C4-2B (cell line): ENCODE measurements at regions not wholly inside any gene's neighbourhood (a gene's known extent, or its start where the extent isn't known, plus 50 kb on each side); places are given as distances from the start of the nearest gene placed in this dataset.

Experiments
- H3K27ac ChIP-seq: fragments of 450-650 bp; 2 replicates; pipeline ENCODE4 v1.5.1; 2017
- ZFX ChIP-seq: fragments of 450-650 bp; IDR thresholded peaks from 2 replicates; pipeline ENCODE4 v1.6.1; 2017
- TF ChIP-seq, protein P1 (sequence below): fragments of 450-650 bp; conservative IDR thresholded peaks from 2 replicates; pipeline ENCODE4 v1.5.1; 2017; ENCODE audit warnings: mild to moderate bottlenecking

DNA sequence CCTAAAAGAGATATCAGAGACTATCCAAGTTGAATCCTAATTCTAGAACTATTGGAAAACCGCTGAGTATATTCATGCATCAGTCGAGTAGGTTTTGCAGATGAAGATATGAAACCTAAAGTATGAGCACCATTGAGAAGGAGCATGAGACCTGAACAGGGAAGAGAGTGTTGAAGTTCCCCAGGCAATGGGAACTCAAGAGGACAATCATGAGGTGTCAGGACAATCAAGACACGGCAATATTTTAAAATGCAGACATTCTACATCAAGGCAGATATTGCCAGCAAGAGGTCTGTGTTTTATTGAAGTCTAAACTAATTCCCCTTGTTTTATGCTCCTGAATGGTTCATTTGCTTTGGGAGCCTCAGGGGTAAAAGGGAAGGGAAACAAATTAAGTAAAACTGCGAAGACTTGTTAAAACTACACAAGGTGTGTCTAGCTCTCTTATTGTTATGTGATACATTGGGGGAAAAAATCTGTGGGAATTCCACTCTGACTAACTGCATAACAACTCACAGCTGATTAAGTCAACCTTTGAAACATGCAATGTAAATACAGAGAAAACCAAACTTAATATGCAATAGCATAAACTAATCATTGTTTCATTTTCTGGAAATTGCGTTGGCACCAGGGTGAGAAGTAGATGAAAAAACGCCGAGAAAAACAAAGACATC, 347.9 kb upstream of the ADGRL2 start:
- TF ChIP-seq ZFX, result no peak
- TF ChIP-seq, protein P1, sequence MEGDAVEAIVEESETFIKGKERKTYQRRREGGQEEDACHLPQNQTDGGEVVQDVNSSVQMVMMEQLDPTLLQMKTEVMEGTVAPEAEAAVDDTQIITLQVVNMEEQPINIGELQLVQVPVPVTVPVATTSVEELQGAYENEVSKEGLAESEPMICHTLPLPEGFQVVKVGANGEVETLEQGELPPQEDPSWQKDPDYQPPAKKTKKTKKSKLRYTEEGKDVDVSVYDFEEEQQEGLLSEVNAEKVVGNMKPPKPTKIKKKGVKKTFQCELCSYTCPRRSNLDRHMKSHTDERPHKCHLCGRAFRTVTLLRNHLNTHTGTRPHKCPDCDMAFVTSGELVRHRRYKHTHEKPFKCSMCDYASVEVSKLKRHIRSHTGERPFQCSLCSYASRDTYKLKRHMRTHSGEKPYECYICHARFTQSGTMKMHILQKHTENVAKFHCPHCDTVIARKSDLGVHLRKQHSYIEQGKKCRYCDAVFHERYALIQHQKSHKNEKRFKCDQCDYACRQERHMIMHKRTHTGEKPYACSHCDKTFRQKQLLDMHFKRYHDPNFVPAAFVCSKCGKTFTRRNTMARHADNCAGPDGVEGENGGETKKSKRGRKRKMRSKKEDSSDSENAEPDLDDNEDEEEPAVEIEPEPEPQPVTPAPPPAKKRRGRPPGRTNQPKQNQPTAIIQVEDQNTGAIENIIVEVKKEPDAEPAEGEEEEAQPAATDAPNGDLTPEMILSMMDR, result no peak
- no peak overlapping the region for H3K27ac ChIP-seq

DNA sequence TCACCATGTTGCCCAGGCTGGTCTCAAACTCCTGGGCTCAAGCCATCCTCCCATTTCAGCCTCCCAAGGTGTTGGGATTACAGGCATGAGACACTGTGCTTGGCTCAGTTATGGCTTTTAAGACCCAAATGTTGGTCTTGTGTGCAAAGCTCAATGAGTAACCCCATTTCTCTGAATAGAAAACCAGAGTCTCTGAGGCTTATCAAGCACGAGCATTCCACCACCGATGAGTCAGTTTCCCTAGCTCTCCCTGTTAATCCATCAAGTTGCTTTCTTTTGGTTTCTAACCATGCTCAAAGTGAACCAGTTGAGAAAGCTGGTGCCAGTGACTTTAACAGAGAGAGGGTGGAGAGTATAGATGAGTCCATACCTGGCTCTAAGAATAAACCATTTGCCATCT, 350.9 kb upstream of the ADGRL2 start:
- TF ChIP-seq, protein P1, result no peak
- no peak overlapping the region for H3K27ac ChIP-seq

DNA sequence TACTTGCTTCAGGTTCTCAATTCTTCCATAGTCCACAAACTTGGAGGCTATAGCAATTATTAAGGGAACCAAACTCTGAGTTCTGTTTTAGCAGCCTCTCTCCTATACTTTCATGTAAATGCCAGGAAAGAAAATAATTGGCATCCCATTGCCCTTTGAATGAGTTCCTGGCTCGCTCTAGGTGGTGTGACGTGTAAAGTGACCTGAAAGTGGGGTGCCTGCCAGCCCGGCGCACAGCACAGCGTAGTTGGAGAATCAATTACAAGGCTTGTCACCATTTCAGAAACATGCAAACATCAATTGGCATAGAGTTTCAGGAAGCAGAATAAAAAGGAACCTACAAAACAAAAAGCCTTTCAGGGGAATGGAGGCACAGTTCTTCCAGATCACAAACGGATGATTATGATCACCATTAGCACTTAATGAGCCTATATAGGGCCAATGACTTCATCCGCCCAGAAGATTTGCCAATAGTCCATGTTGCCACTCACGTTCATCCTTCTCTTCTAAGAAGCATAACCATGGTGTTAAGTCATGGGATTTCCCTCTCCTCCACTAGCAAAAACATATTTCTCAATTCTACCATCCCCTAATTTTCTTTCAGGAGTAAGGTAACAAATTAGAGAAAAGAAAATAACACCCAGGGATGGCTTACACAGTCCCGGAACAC, 354.6 kb upstream of the ADGRL2 start:
- TF ChIP-seq ZFX, result no peak
- TF ChIP-seq, protein P1, result no peak
- no peak overlapping the region for H3K27ac ChIP-seq

DNA sequence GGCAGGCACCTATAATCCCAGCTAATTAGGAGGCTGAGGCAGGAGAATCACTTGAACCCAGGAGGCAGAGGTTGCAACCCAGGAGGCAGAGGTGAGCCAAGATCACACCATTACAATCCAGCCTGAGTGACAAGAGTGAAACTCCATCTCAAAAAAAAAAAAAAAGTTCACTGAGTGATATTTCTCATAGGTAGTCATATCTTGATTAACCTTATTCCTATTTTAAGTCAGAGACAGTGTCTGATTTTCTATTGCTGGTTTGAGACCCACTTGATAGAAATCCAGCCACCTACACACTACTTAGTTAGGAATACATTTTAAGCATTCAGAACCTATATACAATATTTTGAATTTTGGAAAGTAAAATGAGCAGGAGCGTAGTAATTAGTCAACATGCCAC, 357.4 kb upstream of the ADGRL2 start:
- TF ChIP-seq ZFX, result no peak
- TF ChIP-seq, protein P1, result no peak
- no peak overlapping the region for H3K27ac ChIP-seq

DNA sequence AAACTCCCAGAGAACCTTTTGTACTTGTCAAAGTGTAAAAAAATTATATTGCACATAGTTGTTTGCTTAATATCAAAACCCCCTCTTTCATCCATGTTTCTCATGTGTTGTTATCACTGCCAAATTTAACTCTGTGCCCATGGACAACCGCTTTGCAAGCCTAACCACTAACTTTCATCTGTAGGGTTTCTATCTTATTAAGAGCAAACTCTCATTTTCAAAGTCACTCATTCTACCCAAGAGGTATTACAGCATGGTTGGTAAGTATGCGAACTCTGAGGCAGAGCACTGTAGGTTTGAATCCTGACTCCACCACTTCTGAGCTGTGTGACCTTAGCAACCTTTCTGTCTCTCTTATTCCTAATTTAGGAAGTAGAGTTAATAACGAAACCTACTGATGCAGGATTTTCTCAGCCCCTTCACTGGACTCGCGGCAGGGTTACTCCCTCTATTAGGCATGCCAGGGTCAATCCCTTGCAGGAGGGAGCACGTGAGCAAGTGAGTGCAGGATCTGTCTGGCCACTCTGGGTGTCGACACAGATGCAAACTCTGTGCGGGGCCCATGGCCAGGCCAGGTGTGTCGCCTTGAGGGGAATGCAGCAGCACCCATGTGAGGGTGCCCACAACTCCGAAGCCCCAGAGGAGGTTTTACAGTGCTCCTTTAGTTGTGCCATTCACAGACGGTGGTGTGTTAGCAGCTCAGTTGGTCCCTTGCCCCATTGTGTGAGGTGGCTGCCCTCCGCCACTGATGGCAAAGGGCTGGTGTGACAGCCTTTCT, 361.5 kb upstream of the ADGRL2 start:
- TF ChIP-seq ZFX, result no peak
- TF ChIP-seq, protein P1, result no peak
- H3K27ac ChIP-seq, result no peak overlapping the region

DNA sequence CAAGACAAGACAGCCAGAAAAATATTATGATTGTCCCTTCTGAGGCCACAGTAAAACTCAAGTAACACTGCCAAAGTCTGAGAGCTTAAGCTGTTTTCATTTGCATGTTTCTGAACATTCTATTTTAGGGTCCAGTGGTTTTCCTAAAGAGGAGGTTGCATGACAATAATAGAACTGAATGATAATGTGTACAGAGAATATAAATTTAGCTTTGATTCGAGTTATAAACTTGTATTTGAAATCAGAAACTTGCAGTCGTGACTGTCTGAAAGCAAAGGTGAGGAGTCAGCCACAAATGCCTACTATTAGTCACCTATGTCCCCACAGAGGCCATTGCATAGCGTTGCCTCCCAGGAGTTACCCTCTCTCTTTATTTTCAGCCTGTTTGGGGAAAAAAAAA, 363.1 kb upstream of the ADGRL2 start:
- no peak for TF ChIP-seq ZFX
- TF ChIP-seq, protein P1, result no peak
- H3K27ac ChIP-seq, result no peak overlapping the region

DNA sequence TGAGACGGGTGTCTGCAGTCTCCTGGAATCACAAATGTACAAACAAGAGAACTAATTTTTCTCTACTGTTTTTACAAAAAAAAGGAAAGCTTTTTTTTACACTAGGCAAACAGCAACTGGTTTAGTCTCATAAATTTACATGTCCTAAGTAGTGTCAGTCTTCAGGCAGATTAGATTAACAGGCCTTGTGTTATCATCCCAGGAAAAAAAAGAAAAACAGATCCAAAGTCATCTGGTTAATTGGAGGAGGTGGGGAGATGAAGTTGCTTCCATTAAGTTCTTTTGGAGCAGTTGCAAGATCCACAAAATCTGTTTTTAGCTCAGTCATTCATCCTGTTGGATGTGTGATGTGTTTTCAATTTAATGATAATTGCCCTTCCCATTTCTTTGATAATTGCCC, 363.5 kb upstream of the ADGRL2 start:
- no peak overlapping the region for H3K27ac ChIP-seq
- TF ChIP-seq ZFX, result no peak
- TF ChIP-seq, protein P1, result no peak
